ENCODE measurements at regions not wholly inside any gene's neighbourhood (a gene's known extent, or its start where the extent isn't known, plus 50 kb on each side); places are given as distances from the start of the nearest gene placed in this dataset.

DNA sequence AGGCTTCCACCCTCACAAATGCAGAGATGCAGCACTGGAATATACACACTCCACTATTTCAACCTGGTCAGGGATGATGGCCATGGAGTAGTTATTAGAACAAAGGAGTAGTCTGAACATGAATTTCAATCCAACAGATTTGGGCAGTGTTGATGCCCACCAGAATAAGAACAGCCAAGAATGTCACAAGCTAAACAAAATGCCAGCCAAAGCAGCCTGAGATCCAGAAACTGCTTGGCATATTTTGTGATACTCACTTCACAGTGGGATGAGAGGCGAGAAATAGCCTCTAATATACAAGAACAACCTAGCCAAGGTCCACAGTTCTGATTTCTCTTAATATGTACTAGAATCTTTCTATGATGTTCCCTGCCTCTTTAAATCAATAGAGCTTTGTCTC is 58.6 kb upstream of the KLF7 start:
- peaks cover 0 to 3% of the 10 kb centered on the region in 2 donors for H3K27me3 ChIP-seq (ENCODE audit: control insufficient read depth in 2 of 2, insufficient read depth in 2 of 2, low read length in 2 of 2)
- no peaks in the 10 kb centered on the region for H3K36me3 ChIP-seq (replicated peaks in 1 of 2; ENCODE audit: control insufficient read depth in 1 of 2, insufficient read depth in 2 of 2, low read length in 2 of 2)
- TF ChIP-seq, protein P1, sequence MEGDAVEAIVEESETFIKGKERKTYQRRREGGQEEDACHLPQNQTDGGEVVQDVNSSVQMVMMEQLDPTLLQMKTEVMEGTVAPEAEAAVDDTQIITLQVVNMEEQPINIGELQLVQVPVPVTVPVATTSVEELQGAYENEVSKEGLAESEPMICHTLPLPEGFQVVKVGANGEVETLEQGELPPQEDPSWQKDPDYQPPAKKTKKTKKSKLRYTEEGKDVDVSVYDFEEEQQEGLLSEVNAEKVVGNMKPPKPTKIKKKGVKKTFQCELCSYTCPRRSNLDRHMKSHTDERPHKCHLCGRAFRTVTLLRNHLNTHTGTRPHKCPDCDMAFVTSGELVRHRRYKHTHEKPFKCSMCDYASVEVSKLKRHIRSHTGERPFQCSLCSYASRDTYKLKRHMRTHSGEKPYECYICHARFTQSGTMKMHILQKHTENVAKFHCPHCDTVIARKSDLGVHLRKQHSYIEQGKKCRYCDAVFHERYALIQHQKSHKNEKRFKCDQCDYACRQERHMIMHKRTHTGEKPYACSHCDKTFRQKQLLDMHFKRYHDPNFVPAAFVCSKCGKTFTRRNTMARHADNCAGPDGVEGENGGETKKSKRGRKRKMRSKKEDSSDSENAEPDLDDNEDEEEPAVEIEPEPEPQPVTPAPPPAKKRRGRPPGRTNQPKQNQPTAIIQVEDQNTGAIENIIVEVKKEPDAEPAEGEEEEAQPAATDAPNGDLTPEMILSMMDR (IDR thresholded peaks at IDR 0.05) = no peak
- H3K27me3 Mint-ChIP-seq (ENCODE audit: low read depth in 3 of 3) = peaks cover 0 to 9% (median 4%) of the 10 kb centered on the region in 3 donors
- intact Hi-C loops (cut with micrococcal nuclease) = loop anchor here in 1 of 2 donors (10.0 kb wide), 1 partner anchor 50 kb away; no protein-coding TSS in a partner anchor
- H3K4me3 ChIP-seq (replicated peaks in 1 of 3; ENCODE audit: low read depth in 2 of 3, low read length in 3 of 3) = no peak overlapping the region
- no peak overlapping the region for H3K9ac ChIP-seq (ENCODE audit: insufficient read depth, low read length, poor library complexity, severe bottlenecking)
- H3K4me1 Mint-ChIP-seq = peaks cover 21% of the 10 kb centered on the region
- peaks cover 0 to 3% (median 0%) of the 10 kb centered on the region in 7 donors for H3K9me3 Mint-ChIP-seq
- no CpG with 5 or more reads among the region's 1 CpG for WGBS (ENCODE audit: insufficient coverage)
- peak overlapping the region; percentile 4 for H2AFZ ChIP-seq (ENCODE audit: insufficient read depth, low read depth, low read length, poor library complexity, severe bottlenecking)
- H3K27ac Mint-ChIP-seq = no peak overlapping the region
- no peaks in the 10 kb centered on the region for H3K9me3 ChIP-seq (replicated peaks in 1 of 2; ENCODE audit: control insufficient read depth in 1 of 2, insufficient read depth in 1 of 2, low read length in 2 of 2)
- no peak overlapping the region for H3K4me2 ChIP-seq (replicated peaks; ENCODE audit: extremely low read depth, low read length, poor library complexity, severe bottlenecking)
- peaks cover 8 to 9% of the 10 kb centered on the region in 2 donors for H3K4me1 ChIP-seq (ENCODE audit: control insufficient read depth in 1 of 2, insufficient read depth in 2 of 2, low read length in 2 of 2)
- no peaks in the 10 kb centered on the region for H4K20me1 ChIP-seq (ENCODE audit: insufficient read depth, low read length)
- DNase-seq = no peak
- no peaks in the 10 kb centered on the region for H3K36me3 Mint-ChIP-seq
- no peaks in the 10 kb centered on the region for H3K79me2 ChIP-seq (ENCODE audit: insufficient read depth, low read length)
- H3K27ac ChIP-seq (ENCODE audit: low read depth in 1 of 2, low read length in 2 of 2) = no peak overlapping the region
- H3K4me3 Mint-ChIP-seq = no peak overlapping the region

DNA sequence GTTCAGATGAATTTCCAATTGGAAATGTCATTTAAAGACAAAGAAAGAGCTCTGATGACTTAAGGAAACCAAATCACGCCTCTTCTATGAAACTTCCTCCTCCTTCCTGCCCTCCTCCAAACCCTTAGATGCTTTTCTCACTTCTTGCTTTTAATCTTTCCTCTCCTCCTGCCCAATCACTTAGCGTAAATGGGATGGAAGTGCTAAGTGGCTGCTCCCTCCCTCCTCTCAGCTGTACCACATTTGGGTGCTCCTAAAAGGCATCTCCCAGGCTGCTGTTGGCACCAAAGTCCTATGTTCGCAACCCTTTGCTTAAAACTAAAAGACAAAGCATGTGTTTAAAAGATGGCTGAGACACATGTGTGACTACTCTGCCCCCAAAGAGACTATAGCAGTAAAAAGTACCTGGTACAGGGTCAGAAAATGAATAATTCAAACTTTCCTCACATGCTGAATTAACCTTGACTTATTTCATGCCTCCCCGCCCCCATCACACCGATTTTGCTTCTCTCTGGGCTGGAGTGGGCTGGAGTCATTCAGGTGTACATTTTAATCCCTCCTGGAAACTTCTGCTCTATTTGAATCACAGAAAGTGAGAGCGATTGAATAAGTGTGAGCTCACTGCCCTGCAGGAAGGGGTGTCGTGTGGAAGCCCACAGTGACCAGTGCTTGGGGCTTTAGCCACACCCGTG is 59.2 kb upstream of the KLF7 start:
- no peaks in the 10 kb centered on the region for H3K79me2 ChIP-seq (ENCODE audit: insufficient read depth, low read length)
- no peaks in the 10 kb centered on the region for H4K20me1 ChIP-seq (ENCODE audit: insufficient read depth, low read length)
- no peak overlapping the region for H3K4me3 ChIP-seq (replicated peaks in 1 of 3; ENCODE audit: low read depth in 2 of 3, low read length in 3 of 3)
- Mint-ChIP-seq H3K4me1 (peaks cover 21% of the 10 kb centered on the region), H3K4me3 (no peak overlapping the region), H3K27ac (peak overlapping the region in 1 of 7 donors; percentile 37), H3K9me3 (peaks cover 0 to 4% (median 0%) of the 10 kb centered on the region in 7 donors), H3K27me3 (ENCODE audit: low read depth in 3 of 3) (peaks cover 0 to 12% (median 3%) of the 10 kb centered on the region in 3 donors), H3K36me3 (no peaks in the 10 kb centered on the region)
- WGBS (ENCODE audit: insufficient coverage) = 77% methylated on average over 5 of the region's 8 CpGs
- no peak for DNase-seq
- TF ChIP-seq, protein P1 (IDR thresholded peaks at IDR 0.05) = no peak
- intact Hi-C loops (cut with micrococcal nuclease) = loop anchor here in 1 of 2 donors (10.0 kb wide), 1 partner anchor 50 kb away; no protein-coding TSS in a partner anchor
- no peak overlapping the region for H3K4me2 ChIP-seq (replicated peaks; ENCODE audit: extremely low read depth, low read length, poor library complexity, severe bottlenecking)
- no peaks in the 10 kb centered on the region for H3K36me3 ChIP-seq (replicated peaks in 1 of 2; ENCODE audit: control insufficient read depth in 1 of 2, insufficient read depth in 2 of 2, low read length in 2 of 2)
- no peaks in the 10 kb centered on the region for H3K9me3 ChIP-seq (replicated peaks in 1 of 2; ENCODE audit: control insufficient read depth in 1 of 2, insufficient read depth in 1 of 2, low read length in 2 of 2)
- H3K27me3 ChIP-seq (ENCODE audit: control insufficient read depth in 2 of 2, insufficient read depth in 2 of 2, low read length in 2 of 2) = no peaks in the 10 kb centered on the region
- no peak overlapping the region for H3K9ac ChIP-seq (ENCODE audit: insufficient read depth, low read length, poor library complexity, severe bottlenecking)
- H2AFZ ChIP-seq (ENCODE audit: insufficient read depth, low read depth, low read length, poor library complexity, severe bottlenecking) = peak overlapping the region; percentile 4
- no peak overlapping the region for H3K27ac ChIP-seq (ENCODE audit: low read depth in 1 of 2, low read length in 2 of 2)
- peaks cover 8 to 9% of the 10 kb centered on the region in 2 donors for H3K4me1 ChIP-seq (ENCODE audit: control insufficient read depth in 1 of 2, insufficient read depth in 2 of 2, low read length in 2 of 2)
